Kidney glomerular epithelial cell (primary cell): ENCODE measurements at regions not wholly inside any gene's neighbourhood (a gene's known extent, or its start where the extent isn't known, plus 50 kb on each side); places are given as distances from the start of the nearest gene placed in this dataset.

ENCODE experiments used
- DNase-seq: peaks from one replicate; lab custom pipeline; 2025; lab: John Stamatoyannopoulos, UW

DNA sequence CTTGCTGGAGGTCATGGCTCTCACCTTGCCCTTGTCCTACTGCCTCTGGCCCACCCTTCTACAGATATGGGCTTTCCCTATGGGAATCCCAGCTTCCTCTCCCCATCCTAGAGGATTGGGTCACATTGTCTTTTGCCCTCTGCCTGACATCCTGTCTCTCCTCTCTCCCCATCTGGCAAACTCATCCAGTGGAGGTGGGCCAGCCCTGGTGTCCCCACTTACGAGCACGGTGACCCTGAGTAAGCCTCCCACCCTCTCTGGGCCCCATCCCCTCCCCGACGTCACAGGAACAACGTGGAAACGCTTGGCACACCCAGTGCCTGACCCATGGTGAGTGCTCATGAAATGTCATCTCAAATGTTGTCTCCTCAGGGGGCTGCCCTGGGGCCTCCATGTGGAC, 56.1 kb upstream of the ID3 start:
- no peak for DNase-seq

DNA sequence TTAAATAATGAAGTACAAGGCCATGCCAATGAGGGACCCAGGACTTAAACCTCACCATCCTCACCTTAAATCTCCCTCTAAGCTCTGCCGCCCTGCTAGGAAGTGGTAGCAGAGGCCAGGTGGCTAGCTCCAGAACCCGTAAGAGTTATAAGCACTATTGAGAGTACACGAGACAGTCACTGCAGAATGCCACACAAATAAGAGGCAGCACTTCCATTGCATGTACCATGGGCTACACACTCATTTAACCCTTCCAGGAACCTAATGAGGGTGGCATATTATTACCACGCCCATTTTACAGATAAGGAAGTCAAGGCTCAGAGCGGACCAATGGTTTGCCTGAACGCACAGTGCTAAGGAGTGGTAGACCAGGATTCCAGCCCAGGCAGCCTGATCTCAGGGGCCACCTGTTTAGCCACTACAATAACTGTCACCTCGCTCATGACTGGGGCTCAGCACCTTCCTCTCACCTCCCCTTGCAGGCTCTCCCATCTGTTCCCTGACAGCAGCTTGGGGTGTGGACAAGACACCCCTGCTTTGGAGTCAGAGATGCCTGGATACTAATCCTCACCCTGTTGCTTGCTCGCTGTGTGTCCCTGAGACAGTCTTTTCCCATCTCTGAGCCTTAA, 54.8 kb upstream of the ID3 start:
- DNase-seq = no peak

- no peak for DNase-seq
These were observed 54.1 kb upstream of the ID3 start for GRCh38 chr1:23613191-23614031.

GRCh38 chr1:23611601-23612327, 52.5 kb upstream of the ID3 start:
- DNase-seq = no peak

- no peak for DNase-seq
These were observed 51.4 kb upstream of the ID3 start for GRCh38 chr1:23610677-23611076.

GRCh38 chr1:23609971-23610370, 50.7 kb upstream of the ID3 start:
- no peak for DNase-seq
